ENCODE measurements at regions not wholly inside any gene's neighbourhood (a gene's known extent, or its start where the extent isn't known, plus 50 kb on each side); places are given as distances from the start of the nearest gene placed in this dataset.

DNA sequence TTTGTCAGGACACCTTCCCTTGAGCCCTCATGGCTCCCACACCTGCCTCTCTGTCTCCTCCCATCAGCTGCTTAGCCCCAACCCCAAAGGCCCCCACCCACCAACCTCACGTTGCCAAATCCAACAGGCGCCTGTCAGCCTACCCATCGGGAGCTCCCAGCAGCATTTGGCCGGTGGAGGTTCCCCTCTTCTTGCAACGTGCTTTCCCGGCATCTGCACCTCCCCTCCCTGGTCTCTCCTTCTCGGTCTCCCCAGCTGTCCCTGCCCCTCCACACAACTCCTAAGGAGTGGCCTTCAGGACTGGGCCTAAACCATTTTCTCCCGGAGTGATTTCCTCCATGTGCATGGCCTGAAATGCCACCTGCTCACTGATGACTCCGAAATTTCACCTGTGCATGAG is 71.9 kb downstream of the KLHDC7A start:
- H3K36me3 Mint-ChIP-seq = no peaks in the 10 kb centered on the region
- peaks cover 16% of the 10 kb centered on the region for H3K27me3 Mint-ChIP-seq (ENCODE audit: low read depth)
- no peak overlapping the region for H3K4me3 Mint-ChIP-seq
- DNase-seq (ENCODE audit: low spot score) = no peak
- H3K4me1 Mint-ChIP-seq = peaks cover 17% of the 10 kb centered on the region
- H3K27ac Mint-ChIP-seq = no peak overlapping the region
- no peaks in the 10 kb centered on the region for H3K9me3 Mint-ChIP-seq
- TF ChIP-seq ETV6 (CRISPR knock-in tag; IDR thresholded peaks at IDR 0.05) (no peak), ZNF396 (CRISPR knock-in tag; IDR thresholded peaks at IDR 0.05; ENCODE audit: borderline replicate concordance) (no peak), NFATC4 (CRISPR knock-in tag; IDR thresholded peaks at IDR 0.05) (no peak), ZNF138 (CRISPR knock-in tag; conservative IDR thresholded peaks at IDR 0.05) (no peak), ESRRA (CRISPR knock-in tag; IDR thresholded peaks at IDR 0.05; ENCODE audit: borderline replicate concordance) (no peak), CREB1 (CRISPR knock-in tag; IDR thresholded peaks at IDR 0.05) (no peak), MXD4 (CRISPR knock-in tag; IDR thresholded peaks at IDR 0.05; ENCODE audit: borderline replicate concordance) (no peak)
- TF ChIP-seq, protein P1, sequence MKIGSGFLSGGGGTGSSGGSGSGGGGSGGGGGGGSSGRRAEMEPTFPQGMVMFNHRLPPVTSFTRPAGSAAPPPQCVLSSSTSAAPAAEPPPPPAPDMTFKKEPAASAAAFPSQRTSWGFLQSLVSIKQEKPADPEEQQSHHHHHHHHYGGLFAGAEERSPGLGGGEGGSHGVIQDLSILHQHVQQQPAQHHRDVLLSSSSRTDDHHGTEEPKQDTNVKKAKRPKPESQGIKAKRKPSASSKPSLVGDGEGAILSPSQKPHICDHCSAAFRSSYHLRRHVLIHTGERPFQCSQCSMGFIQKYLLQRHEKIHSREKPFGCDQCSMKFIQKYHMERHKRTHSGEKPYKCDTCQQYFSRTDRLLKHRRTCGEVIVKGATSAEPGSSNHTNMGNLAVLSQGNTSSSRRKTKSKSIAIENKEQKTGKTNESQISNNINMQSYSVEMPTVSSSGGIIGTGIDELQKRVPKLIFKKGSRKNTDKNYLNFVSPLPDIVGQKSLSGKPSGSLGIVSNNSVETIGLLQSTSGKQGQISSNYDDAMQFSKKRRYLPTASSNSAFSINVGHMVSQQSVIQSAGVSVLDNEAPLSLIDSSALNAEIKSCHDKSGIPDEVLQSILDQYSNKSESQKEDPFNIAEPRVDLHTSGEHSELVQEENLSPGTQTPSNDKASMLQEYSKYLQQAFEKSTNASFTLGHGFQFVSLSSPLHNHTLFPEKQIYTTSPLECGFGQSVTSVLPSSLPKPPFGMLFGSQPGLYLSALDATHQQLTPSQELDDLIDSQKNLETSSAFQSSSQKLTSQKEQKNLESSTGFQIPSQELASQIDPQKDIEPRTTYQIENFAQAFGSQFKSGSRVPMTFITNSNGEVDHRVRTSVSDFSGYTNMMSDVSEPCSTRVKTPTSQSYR (CRISPR knock-in tag; IDR thresholded peaks at IDR 0.05) = no peak
- TF ChIP-seq, protein P2, sequence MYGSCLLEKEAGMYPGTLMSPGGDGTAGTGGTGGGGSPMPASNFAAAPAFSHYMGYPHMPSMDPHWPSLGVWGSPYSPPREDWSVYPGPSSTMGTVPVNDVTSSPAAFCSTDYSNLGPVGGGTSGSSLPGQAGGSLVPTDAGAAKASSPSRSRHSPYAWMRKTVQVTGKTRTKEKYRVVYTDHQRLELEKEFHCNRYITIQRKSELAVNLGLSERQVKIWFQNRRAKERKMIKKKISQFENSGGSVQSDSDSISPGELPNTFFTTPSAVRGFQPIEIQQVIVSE (CRISPR knock-in tag; IDR thresholded peaks at IDR 0.05; ENCODE audit: borderline replicate concordance) = no peak
- TF ChIP-seq, protein P3, sequence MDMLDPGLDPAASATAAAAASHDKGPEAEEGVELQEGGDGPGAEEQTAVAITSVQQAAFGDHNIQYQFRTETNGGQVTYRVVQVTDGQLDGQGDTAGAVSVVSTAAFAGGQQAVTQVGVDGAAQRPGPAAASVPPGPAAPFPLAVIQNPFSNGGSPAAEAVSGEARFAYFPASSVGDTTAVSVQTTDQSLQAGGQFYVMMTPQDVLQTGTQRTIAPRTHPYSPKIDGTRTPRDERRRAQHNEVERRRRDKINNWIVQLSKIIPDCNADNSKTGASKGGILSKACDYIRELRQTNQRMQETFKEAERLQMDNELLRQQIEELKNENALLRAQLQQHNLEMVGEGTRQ (CRISPR knock-in tag; IDR thresholded peaks at IDR 0.05) = no peak
- TF ChIP-seq, protein P4, sequence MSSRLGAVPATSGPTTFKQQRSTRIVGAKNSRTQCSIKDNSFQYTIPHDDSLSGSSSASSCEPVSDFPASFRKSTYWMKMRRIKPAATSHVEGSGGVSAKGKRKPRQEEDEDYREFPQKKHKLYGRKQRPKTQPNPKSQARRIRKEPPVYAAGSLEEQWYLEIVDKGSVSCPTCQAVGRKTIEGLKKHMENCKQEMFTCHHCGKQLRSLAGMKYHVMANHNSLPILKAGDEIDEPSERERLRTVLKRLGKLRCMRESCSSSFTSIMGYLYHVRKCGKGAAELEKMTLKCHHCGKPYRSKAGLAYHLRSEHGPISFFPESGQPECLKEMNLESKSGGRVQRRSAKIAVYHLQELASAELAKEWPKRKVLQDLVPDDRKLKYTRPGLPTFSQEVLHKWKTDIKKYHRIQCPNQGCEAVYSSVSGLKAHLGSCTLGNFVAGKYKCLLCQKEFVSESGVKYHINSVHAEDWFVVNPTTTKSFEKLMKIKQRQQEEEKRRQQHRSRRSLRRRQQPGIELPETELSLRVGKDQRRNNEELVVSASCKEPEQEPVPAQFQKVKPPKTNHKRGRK (CRISPR knock-in tag; IDR thresholded peaks at IDR 0.05; ENCODE audit: borderline replicate concordance) = no peak
- TF ChIP-seq, protein P5, sequence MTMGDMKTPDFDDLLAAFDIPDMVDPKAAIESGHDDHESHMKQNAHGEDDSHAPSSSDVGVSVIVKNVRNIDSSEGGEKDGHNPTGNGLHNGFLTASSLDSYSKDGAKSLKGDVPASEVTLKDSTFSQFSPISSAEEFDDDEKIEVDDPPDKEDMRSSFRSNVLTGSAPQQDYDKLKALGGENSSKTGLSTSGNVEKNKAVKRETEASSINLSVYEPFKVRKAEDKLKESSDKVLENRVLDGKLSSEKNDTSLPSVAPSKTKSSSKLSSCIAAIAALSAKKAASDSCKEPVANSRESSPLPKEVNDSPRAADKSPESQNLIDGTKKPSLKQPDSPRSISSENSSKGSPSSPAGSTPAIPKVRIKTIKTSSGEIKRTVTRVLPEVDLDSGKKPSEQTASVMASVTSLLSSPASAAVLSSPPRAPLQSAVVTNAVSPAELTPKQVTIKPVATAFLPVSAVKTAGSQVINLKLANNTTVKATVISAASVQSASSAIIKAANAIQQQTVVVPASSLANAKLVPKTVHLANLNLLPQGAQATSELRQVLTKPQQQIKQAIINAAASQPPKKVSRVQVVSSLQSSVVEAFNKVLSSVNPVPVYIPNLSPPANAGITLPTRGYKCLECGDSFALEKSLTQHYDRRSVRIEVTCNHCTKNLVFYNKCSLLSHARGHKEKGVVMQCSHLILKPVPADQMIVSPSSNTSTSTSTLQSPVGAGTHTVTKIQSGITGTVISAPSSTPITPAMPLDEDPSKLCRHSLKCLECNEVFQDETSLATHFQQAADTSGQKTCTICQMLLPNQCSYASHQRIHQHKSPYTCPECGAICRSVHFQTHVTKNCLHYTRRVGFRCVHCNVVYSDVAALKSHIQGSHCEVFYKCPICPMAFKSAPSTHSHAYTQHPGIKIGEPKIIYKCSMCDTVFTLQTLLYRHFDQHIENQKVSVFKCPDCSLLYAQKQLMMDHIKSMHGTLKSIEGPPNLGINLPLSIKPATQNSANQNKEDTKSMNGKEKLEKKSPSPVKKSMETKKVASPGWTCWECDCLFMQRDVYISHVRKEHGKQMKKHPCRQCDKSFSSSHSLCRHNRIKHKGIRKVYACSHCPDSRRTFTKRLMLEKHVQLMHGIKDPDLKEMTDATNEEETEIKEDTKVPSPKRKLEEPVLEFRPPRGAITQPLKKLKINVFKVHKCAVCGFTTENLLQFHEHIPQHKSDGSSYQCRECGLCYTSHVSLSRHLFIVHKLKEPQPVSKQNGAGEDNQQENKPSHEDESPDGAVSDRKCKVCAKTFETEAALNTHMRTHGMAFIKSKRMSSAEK (CRISPR knock-in tag; IDR thresholded peaks at IDR 0.05; ENCODE audit: borderline replicate concordance) = no peak
- TF ChIP-seq, protein P6, sequence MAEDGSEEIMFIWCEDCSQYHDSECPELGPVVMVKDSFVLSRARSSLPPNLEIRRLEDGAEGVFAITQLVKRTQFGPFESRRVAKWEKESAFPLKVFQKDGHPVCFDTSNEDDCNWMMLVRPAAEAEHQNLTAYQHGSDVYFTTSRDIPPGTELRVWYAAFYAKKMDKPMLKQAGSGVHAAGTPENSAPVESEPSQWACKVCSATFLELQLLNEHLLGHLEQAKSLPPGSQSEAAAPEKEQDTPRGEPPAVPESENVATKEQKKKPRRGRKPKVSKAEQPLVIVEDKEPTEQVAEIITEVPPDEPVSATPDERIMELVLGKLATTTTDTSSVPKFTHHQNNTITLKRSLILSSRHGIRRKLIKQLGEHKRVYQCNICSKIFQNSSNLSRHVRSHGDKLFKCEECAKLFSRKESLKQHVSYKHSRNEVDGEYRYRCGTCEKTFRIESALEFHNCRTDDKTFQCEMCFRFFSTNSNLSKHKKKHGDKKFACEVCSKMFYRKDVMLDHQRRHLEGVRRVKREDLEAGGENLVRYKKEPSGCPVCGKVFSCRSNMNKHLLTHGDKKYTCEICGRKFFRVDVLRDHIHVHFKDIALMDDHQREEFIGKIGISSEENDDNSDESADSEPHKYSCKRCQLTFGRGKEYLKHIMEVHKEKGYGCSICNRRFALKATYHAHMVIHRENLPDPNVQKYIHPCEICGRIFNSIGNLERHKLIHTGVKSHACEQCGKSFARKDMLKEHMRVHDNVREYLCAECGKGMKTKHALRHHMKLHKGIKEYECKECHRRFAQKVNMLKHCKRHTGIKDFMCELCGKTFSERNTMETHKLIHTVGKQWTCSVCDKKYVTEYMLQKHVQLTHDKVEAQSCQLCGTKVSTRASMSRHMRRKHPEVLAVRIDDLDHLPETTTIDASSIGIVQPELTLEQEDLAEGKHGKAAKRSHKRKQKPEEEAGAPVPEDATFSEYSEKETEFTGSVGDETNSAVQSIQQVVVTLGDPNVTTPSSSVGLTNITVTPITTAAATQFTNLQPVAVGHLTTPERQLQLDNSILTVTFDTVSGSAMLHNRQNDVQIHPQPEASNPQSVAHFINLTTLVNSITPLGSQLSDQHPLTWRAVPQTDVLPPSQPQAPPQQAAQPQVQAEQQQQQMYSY (CRISPR knock-in tag; IDR thresholded peaks at IDR 0.05) = no peak
- TF ChIP-seq, protein P7, sequence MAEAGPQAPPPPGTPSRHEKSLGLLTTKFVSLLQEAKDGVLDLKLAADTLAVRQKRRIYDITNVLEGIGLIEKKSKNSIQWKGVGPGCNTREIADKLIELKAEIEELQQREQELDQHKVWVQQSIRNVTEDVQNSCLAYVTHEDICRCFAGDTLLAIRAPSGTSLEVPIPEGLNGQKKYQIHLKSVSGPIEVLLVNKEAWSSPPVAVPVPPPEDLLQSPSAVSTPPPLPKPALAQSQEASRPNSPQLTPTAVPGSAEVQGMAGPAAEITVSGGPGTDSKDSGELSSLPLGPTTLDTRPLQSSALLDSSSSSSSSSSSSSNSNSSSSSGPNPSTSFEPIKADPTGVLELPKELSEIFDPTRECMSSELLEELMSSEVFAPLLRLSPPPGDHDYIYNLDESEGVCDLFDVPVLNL (CRISPR knock-in tag; IDR thresholded peaks at IDR 0.05; ENCODE audit: borderline replicate concordance, low read depth) = no peak
- TF ChIP-seq, protein P8, sequence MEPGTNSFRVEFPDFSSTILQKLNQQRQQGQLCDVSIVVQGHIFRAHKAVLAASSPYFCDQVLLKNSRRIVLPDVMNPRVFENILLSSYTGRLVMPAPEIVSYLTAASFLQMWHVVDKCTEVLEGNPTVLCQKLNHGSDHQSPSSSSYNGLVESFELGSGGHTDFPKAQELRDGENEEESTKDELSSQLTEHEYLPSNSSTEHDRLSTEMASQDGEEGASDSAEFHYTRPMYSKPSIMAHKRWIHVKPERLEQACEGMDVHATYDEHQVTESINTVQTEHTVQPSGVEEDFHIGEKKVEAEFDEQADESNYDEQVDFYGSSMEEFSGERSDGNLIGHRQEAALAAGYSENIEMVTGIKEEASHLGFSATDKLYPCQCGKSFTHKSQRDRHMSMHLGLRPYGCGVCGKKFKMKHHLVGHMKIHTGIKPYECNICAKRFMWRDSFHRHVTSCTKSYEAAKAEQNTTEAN (CRISPR knock-in tag; IDR thresholded peaks at IDR 0.05) = no peak
- ChIA-PET POLR2A (no interaction called here), CTCF (interaction anchor here (0.9 to 15.6 kb wide), 3 partner anchors 20 to 318 kb away, joined by 3 to 340 read pairs (median 130); no protein-coding TSS in a partner anchor)
- ATAC-seq = no peak

All from WTC11 (cell line).